Astrocyte (in vitro differentiated cells and primary cell): ENCODE measurements at regions not wholly inside any gene's neighbourhood (a gene's known extent, or its start where the extent isn't known, plus 50 kb on each side); places are given as distances from the start of the nearest gene placed in this dataset.

Source experiments
- DNase-seq: peaks from one replicate; pipeline ENCODE4 v3.0.0-alpha.2; 2010; ENCODE audit warnings: low read depth
- FAIRE-seq: peaks from 2 replicates; lab custom pipeline; 2011; peaks lifted over from hg19 to GRCh38; lab: Jason Lieb, UNC
- H2AFZ ChIP-seq: 2 replicates; pipeline ENCODE4 v1.6.0; 2012; ENCODE audit warnings: low read depth, low read length, inconsistent platforms
- H3K27ac ChIP-seq: 2 replicates; pipeline ENCODE4 v1.5.1; 2011; ENCODE audit warnings: low read depth, low read length, inconsistent platforms
- H3K27me3 ChIP-seq: 2 replicates; pipeline ENCODE4 v1.6.0; 2011; ENCODE audit warnings: low read length, inconsistent platforms; ENCODE audit not compliant: insufficient read depth
- H3K36me3 ChIP-seq: 2 replicates; pipeline ENCODE4 v1.5.1; 2011; ENCODE audit warnings: low read length, inconsistent platforms; ENCODE audit not compliant: insufficient read depth
- H3K4me1 ChIP-seq: 2 replicates; pipeline ENCODE4 v1.5.1; 2011; ENCODE audit warnings: low read length, inconsistent platforms; ENCODE audit not compliant: insufficient read depth
- H3K4me2 ChIP-seq: 2 replicates; pipeline ENCODE4 v1.6.0; 2012; ENCODE audit warnings: low read length, inconsistent platforms
- H3K4me3 ChIP-seq: 2 replicates; pipeline ENCODE4 v1.5.1; 2011; ENCODE audit warnings: low read depth, mild to moderate bottlenecking, low read length, inconsistent platforms; ENCODE audit not compliant: insufficient read depth
- H3K79me2 ChIP-seq: 2 replicates; pipeline ENCODE4 v1.6.0; 2012; ENCODE audit warnings: mild to moderate bottlenecking, low read length, inconsistent platforms; ENCODE audit not compliant: insufficient read depth
- H3K9ac ChIP-seq: 2 replicates; pipeline ENCODE4 v1.6.0; 2012; ENCODE audit warnings: mild to moderate bottlenecking, low read length, inconsistent platforms
- H3K9me3 ChIP-seq: 2 replicates; pipeline ENCODE4 v1.5.1; 2012; ENCODE audit warnings: low read depth, mild to moderate bottlenecking, low read length, inconsistent platforms; ENCODE audit not compliant: insufficient read depth
- H4K20me1 ChIP-seq: 2 replicates; pipeline ENCODE4 v1.6.0; 2012; ENCODE audit warnings: low read length, inconsistent platforms; ENCODE audit not compliant: insufficient read depth
- H3K27ac Mint-ChIP-seq: one replicate; pipeline ENCODE4 v1.8.0; 2021; ENCODE audit warnings: mild to moderate bottlenecking, mixed read lengths; ENCODE audit not compliant: unreplicated experiment
- H3K27me3 Mint-ChIP-seq: one replicate; pipeline ENCODE4 v1.8.0; 2021; ENCODE audit warnings: low read depth, mixed read lengths; ENCODE audit not compliant: unreplicated experiment
- H3K36me3 Mint-ChIP-seq: one replicate; pipeline ENCODE4 v1.8.0; 2021; ENCODE audit warnings: low read depth, mixed read lengths; ENCODE audit not compliant: unreplicated experiment
- H3K4me1 Mint-ChIP-seq: one replicate; pipeline ENCODE4 v1.8.0; 2021; ENCODE audit warnings: low read depth, mixed read lengths; ENCODE audit not compliant: unreplicated experiment
- H3K4me3 Mint-ChIP-seq: one replicate; pipeline ENCODE4 v1.8.0; 2021; ENCODE audit warnings: mild to moderate bottlenecking, moderate library complexity, mixed read lengths; ENCODE audit not compliant: unreplicated experiment
- H3K9me3 Mint-ChIP-seq: one replicate; pipeline ENCODE4 v1.8.0; 2021; ENCODE audit warnings: mild to moderate bottlenecking, mixed read lengths; ENCODE audit not compliant: unreplicated experiment
- EZH2 ChIP-seq: IDR thresholded peaks from 2 replicates; pipeline ENCODE4 v1.6.1; 2012; ENCODE audit warnings: mild to moderate bottlenecking, low read length, inconsistent platforms; ENCODE audit not compliant: insufficient read depth
- TF ChIP-seq, protein P1 (sequence below): IDR thresholded peaks from 2 replicates; pipeline ENCODE4 v1.5.1; 2011; ENCODE audit warnings: low read depth, mild to moderate bottlenecking, inconsistent platforms, low read length, moderate library complexity; ENCODE audit not compliant: insufficient read depth

DNA sequence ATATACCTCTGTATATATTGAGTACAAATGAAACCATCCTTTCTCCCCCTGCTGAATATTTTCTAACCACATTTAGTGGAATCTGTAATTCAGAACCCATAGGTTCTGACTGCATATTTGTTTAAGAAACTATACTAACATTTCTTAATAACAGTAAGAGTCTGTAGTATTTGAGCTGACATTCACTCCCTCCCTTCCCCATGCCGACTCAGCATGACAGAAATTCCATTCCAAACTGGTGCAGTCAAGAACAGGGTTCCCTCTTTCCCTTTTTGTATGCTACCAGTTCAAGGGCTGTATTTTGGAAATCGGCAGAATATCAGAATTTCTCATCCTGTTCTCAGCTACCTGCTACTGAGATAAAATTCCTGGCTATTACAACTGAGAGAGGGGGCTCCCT is 796.6 kb upstream of the DPPA4 start:
- Histone ChIP-seq H3K79me2 (no peaks in the 10 kb centered on the region), H3K9me3 (no peaks in the 10 kb centered on the region), H3K4me2 (no peak overlapping the region), H3K4me1 (no peaks in the 10 kb centered on the region), H3K36me3 (no peaks in the 10 kb centered on the region), H3K9ac (no peak overlapping the region), H3K27ac (no peak overlapping the region), H3K4me3 (no peak overlapping the region), H4K20me1 (no peaks in the 10 kb centered on the region), H3K27me3 (no peaks in the 10 kb centered on the region), H2AFZ (no peak overlapping the region)
- DNase-seq (no peak), FAIRE-seq (no peak)
- TF ChIP-seq EZH2: no peak
- TF ChIP-seq, protein P1, sequence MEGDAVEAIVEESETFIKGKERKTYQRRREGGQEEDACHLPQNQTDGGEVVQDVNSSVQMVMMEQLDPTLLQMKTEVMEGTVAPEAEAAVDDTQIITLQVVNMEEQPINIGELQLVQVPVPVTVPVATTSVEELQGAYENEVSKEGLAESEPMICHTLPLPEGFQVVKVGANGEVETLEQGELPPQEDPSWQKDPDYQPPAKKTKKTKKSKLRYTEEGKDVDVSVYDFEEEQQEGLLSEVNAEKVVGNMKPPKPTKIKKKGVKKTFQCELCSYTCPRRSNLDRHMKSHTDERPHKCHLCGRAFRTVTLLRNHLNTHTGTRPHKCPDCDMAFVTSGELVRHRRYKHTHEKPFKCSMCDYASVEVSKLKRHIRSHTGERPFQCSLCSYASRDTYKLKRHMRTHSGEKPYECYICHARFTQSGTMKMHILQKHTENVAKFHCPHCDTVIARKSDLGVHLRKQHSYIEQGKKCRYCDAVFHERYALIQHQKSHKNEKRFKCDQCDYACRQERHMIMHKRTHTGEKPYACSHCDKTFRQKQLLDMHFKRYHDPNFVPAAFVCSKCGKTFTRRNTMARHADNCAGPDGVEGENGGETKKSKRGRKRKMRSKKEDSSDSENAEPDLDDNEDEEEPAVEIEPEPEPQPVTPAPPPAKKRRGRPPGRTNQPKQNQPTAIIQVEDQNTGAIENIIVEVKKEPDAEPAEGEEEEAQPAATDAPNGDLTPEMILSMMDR: no peak
- Mint-ChIP-seq H3K9me3 (no peaks in the 10 kb centered on the region), H3K27ac (no peak overlapping the region), H3K27me3 (no peaks in the 10 kb centered on the region), H3K4me3 (no peak overlapping the region), H3K4me1 (no peaks in the 10 kb centered on the region), H3K36me3 (no peaks in the 10 kb centered on the region)

DNA sequence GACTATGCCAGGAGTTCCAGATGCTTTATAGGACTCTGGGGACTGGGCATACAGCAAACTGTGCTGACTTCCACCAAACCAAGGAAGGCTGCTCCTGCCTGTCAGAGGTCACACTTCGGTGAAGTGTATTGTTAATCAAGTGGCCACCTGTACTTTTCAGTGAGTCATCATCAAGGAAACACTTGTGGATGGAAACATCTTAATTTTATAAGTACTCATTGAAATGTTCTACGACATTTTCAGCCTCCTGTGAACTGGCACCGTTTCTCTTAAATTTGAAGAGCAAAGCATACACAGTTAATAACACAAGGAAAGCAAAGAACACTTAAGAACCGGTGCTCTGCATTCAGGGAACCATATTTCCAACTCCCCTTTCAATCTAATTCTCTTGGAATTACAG is 801.7 kb upstream of the DPPA4 start:
- H3K9ac ChIP-seq: no peak overlapping the region
- no peaks in the 10 kb centered on the region for H3K9me3 ChIP-seq
- no peak for TF ChIP-seq EZH2
- TF ChIP-seq, protein P1: no peak
- no peaks in the 10 kb centered on the region for H3K4me1 ChIP-seq
- DNase-seq (no peak), FAIRE-seq (no peak)
- H3K27me3 Mint-ChIP-seq: no peaks in the 10 kb centered on the region
- no peaks in the 10 kb centered on the region for H3K79me2 ChIP-seq
- H3K27ac ChIP-seq: no peak overlapping the region
- no peaks in the 10 kb centered on the region for H3K4me1 Mint-ChIP-seq
- H3K27ac Mint-ChIP-seq: no peak overlapping the region
- no peaks in the 10 kb centered on the region for H4K20me1 ChIP-seq
- no peaks in the 10 kb centered on the region for H3K36me3 Mint-ChIP-seq
- no peaks in the 10 kb centered on the region for H3K36me3 ChIP-seq
- H3K4me3 ChIP-seq: no peak overlapping the region
- no peaks in the 10 kb centered on the region for H3K27me3 ChIP-seq
- H3K9me3 Mint-ChIP-seq: no peaks in the 10 kb centered on the region
- H2AFZ ChIP-seq: no peak overlapping the region
- H3K4me3 Mint-ChIP-seq: no peak overlapping the region
- H3K4me2 ChIP-seq: no peak overlapping the region

DNA sequence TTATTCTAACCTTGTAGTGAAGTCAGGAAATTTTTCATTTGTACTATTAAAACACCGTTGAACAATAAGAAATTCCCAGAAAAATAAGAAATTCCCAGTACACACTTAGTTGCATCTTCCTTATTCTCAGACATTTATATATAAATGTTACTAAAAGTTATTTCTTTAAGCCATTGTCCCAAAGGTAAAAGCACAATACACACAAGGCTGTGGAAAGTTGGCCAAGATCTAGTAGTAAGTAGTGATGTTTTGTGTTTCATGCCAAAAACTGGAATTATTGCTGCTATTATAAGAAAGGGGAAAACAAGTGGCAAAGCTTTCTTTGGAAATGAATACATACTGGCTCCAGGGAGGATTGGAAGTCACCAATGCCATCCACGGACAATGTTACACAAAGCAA is 802.5 kb upstream of the DPPA4 start:
- Histone ChIP-seq H3K9me3 (no peaks in the 10 kb centered on the region), H4K20me1 (no peaks in the 10 kb centered on the region), H3K9ac (no peak overlapping the region), H2AFZ (no peak overlapping the region), H3K4me2 (no peak overlapping the region), H3K4me3 (no peak overlapping the region), H3K4me1 (no peaks in the 10 kb centered on the region), H3K36me3 (no peaks in the 10 kb centered on the region), H3K27ac (no peak overlapping the region), H3K79me2 (no peaks in the 10 kb centered on the region), H3K27me3 (no peaks in the 10 kb centered on the region)
- H3K36me3 Mint-ChIP-seq: no peaks in the 10 kb centered on the region
- TF ChIP-seq, protein P1: no peak
- no peak for TF ChIP-seq EZH2
- H3K4me1 Mint-ChIP-seq: no peaks in the 10 kb centered on the region
- DNase-seq (no peak), FAIRE-seq (no peak)
- H3K4me3 Mint-ChIP-seq: no peak overlapping the region
- no peaks in the 10 kb centered on the region for H3K9me3 Mint-ChIP-seq
- H3K27ac Mint-ChIP-seq: no peak overlapping the region
- H3K27me3 Mint-ChIP-seq: no peaks in the 10 kb centered on the region
